ENCODE measurements at regions not wholly inside any gene's neighbourhood (a gene's known extent, or its start where the extent isn't known, plus 50 kb on each side); places are given as distances from the start of the nearest gene placed in this dataset.
"Not testable (repeated sequence)": the region's sequence is repeated elsewhere in the genome, so short reads cannot be mapped to it uniquely, and the experiment has no call there.

DNA sequence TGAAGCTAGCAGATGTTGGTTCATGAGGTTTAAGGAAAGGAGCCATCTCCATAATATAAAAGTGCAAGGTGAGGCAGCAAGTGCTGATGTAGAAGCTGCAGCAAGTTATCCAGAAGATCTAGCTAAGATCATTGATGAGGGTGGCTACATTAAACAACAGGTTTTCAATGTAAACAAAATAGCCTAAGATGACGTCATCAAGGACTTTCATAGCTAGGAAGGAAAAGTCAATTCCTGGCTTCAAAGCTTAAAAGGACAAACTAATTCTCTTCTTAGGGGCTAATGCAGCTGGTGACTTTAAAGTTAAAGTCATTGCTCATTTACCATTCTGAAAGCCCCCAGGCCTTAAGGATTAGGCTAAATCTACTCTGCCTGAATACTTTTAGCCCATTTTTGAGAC lies 141.9 kb downstream of the MID1IP1 start:
- DNase-seq = no peak

DNA sequence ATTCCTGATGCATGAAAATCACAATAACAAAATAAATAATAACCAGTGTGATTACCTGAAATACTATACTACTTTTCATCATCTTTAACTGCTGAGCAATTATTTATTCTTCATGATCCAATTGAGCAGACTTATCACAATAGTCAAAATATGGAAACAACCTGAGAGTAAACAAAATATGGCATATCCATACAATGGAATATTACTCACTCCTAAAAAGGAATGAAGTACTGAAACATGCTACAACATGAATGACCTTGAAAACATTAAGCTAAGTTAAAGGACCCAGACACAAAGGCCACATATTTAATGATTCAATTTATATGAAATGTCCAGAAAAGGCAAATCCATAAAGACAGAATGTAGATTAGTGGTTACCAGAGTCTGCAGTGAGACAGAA lies 146.8 kb downstream of the MID1IP1 start:
- DNase-seq = no peak

- DNase-seq = no peak
Measured at GRCh38 chrX:38954520-38954919, 153.3 kb downstream of the MID1IP1 start.

DNA sequence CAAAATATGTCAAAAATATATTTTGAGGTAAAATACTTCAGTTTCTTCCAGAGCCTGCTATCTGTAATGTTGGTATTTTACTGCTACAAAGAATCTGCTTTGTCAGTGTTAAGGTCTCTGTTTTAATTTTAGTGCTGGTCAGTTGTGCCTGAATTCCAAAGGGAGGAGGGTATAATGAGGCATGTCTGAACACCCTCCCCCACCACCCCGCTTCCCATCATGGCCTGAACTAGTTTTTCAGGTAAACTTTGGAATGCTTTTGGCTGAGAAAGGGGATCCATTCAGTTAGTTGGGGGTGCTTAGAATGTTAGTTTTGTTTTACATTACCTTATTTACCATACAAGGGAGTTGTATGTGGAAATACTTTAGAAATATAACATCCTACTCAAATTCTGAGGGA lies 158.5 kb downstream of the MID1IP1 start:
- no peak for DNase-seq

DNA sequence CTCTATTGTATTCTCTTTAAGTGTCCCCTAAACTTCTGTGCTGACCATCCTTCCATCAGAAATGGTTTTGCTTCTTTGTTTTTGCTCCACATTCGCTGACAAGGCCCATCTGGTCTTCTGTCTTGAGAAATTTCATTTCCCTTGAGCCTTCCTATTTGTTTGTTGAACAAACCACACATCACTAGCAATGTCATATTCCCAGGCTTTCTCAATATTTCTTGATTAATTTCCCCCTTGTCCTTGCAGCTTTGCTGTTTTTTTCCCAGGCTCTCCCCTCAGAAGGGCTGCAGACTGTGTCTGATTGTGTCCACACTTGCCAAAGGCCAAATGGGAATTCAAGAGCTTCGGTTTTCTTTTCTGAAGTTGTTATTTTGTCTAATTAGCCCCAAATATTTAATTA lies 158.9 kb downstream of the MID1IP1 start:
- DNase-seq = no peak

DNA sequence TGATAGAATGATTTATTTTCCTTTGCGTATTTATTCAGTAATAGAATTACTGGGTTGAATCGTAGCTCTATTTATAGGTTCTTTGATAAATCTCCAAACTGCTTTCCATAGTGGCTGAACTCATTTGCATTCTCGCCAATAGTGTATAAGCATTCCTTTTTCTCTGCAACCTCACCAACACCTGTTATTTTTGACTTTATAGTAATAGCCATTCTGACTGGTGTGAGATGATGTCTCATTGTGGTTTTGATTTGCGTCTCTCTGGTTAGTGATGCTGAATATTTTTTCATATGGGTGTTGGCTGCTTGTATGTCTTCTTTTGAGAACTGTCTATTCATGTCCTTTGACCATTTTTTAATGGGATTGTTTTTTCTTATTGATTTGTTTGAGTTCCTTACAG lies 160.7 kb downstream of the MID1IP1 start:
- DNase-seq = no peak

- DNase-seq = not testable (repeated sequence)
Measured at GRCh38 chrX:38963244-38963643, 162.0 kb downstream of the MID1IP1 start.

GRCh38 chrX:38965888-38966287 lies 164.6 kb downstream of the MID1IP1 start:
- no peak for DNase-seq

GRCh38 chrX:38968344-38969216 lies 167.3 kb downstream of the MID1IP1 start:
- DNase-seq = peak; percentile 18

DNA sequence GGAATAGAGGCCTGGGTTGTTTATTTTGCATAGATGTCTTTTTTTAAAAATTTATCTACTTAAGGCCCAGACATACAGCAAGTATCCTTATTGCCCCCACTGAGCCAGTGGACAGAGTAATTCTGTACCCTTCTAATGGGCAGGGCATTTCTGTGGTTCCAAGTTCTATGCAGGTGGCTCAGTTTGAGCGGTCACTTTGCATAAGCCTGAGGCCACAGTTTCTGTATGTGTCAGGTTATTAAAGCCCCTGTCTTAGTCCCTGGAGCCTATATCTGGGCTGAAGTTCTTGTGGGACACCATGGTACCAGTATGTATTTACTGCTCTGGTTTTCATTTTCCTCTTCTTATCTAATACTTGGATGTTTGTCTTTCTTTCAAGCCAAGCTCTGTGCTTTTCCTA lies 168.8 kb downstream of the MID1IP1 start:
- DNase-seq = no peak

GRCh38 chrX:38970845-38971244 lies 169.6 kb downstream of the MID1IP1 start:
- DNase-seq = no peak

- no peak for DNase-seq
Measured at GRCh38 chrX:38973322-38973721, 172.1 kb downstream of the MID1IP1 start.

GRCh38 chrX:38974542-38974941 lies 173.3 kb downstream of the MID1IP1 start:
- DNase-seq = no peak

DNA sequence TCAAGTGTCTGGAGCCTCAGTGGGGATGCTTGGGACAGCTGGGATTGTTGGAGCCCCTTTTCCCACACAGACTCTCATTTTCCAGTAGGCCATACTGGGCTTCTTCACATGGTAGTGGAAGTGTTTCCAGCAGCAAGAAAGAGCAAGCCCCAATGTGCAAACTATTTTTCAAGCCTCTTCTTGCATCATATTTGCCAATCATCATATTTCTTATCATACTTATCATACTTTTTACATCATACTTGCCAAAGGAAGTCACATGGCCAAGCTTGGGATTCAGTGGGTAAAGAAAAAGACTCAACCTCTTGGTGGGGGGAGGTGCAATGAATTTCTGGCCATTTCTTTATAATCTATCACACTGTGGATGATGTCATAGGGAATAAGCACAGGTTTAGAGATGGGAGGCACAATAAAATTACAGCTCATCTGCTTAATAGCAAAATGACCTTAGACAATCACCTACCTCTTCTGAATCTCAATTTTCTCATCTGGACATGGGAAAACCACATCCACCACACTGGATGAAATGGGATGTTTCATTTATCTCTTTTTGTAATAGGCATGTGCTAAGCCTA lies 174.2 kb downstream of the MID1IP1 start:
- DNase-seq = no peak

GRCh38 chrX:38982370-38982769 lies 181.1 kb downstream of the MID1IP1 start:
- DNase-seq = no peak

- no peak for DNase-seq
Measured at GRCh38 chrX:38982843-38983242, 181.6 kb downstream of the MID1IP1 start.

GRCh38 chrX:38985375-38985774 lies 184.1 kb downstream of the MID1IP1 start:
- no peak for DNase-seq

- DNase-seq = no peak
Measured at GRCh38 chrX:38985945-38986344, 184.7 kb downstream of the MID1IP1 start.

DNA sequence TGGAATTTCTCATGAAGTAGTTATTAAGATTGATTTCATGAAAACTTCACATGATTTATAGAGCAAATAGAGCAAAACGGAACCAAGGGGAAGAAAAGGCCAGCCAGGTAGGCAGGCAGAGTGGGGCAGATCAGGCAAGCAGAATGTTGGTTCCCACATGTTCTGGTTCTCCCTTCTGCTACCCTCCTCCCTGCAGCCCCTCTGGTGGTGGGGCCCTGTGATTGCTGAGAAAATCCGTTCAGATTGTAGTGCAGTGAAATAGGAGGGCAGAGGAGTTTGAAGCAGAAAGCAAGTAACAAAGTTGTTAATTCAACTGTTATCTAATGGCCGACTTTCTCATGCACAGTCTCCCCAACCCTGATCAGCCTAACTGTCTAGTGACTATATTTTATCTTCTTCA lies 185.3 kb downstream of the MID1IP1 start:
- no peak for DNase-seq

- no peak for DNase-seq
Measured at GRCh38 chrX:38987198-38987651, 186.0 kb downstream of the MID1IP1 start.

GRCh38 chrX:38988301-38988700 lies 187.0 kb downstream of the MID1IP1 start:
- no peak for DNase-seq

DNA sequence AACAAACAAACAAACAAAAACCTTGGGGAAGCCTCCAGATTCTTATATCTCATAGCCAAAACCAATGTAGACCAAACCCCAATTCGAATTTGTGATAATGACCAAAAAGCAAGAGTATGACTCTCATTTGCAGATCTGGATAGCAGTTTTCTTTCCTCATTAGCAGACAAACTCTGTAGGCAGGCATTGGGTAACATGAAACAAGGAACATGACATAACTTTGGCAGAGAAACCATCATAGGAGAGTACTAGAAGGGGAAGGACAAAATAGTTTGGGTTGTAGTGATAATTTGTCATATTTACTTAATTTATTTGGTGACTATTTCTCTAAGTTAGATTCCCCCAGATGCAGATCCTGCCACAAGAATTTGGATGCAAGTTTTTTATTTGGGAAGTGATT lies 187.8 kb downstream of the MID1IP1 start:
- DNase-seq = no peak

- DNase-seq = no peak
Measured at GRCh38 chrX:38991656-38992440, 190.6 kb downstream of the MID1IP1 start.

Measured in DMS79 (cell line).